Activated CD8-positive, alpha-beta memory T cell treated with anti-CD3 and anti-CD28 coated beads, Interleukin-2, amount 50 U/mL, for 24 hours (primary cell): ENCODE measurements at regions not wholly inside any gene's neighbourhood (a gene's known extent, or its start where the extent isn't known, plus 50 kb on each side); places are given as distances from the start of the nearest gene placed in this dataset.

ENCODE experiments used
- DNase-seq: peaks from one replicate; pipeline ENCODE4 v3.0.0-alpha.2; 2020; ENCODE audit errors: extremely low read depth

DNA sequence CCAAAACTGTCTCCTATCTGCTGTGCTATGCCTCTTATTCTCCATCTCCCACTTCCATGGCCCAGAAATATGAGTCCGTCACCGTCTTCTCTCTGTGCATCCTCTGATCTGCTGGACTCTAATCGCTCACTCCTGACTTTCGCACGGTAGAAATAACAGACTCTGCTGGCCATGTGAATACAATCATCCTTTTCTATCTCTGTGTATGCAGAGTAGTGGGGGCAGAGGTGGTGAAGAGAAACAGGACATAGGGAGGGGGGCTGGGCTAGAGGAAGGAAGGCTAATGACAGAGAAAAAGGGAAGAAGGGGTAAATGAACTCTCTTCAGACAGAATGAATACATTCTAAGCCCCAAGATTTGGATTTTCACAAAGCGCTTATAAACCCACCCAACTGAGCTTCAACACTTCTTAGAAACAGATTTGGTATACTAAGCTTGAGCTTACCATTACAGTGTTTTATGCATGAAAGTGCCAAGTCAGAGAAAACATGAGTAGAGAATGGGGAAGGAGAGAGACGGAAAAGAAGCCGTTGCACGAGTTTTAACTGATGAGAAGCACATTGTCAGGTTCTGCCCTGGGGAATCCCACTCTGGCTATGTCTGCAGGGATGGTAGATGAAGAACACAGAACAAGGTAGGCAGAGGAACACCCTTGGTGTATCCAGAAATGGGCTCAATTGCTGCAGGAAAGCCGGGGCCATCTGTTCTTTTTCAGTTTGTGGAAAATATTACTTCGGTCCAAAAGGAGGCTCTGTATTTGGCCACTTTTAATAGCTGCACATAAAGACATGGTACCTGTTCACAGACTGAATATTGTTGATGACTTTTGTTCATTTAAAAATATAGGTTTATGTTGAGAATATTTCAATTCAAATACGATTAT lies 324.7 kb downstream of the ETS1 start:
- DNase-seq = no peak

DNA sequence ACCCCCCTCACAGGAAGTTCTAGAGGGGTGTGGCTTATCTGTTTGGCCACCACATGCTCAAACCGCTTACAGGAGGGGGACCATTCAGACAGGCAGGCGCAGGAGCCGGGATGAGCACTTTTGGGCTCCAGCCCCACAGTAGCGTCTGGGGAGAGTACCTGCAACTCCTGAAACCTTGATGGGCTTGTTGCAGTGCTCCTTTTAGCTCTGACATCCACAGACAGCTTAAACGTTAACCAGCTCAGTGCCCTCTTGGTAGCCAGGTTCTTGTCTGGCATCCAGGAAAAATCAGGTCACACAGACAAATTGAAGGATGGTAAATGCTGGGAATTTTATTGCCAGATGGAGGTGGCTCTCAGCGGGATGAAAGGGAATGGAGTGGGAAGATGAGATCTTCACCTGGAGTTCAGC lies 326.3 kb downstream of the ETS1 start:
- DNase-seq = no peak

GRCh38 chr11:128260398-128260797 lies 327.0 kb downstream of the ETS1 start:
- no peak for DNase-seq

DNA sequence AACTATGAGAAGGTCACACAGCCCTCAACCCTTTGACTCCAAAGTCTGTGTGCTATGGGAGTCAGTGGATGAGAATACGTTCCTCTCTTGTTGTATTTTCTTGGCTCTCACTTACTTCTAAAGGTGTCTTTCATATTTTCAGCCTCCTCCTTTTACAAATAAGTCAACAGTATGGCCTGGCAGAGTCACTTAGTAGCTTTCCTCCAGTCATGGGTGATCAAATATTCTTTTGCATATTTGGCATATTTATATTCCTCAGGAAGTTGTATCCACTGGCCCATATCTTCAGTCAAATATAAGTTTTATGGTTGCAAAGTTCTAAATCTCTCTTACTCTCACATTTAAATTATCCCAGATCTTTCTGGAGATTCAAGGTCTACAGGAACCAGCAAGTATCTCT lies 327.5 kb downstream of the ETS1 start:
- no peak for DNase-seq

GRCh38 chr11:128254941-128255340 lies 332.4 kb downstream of the ETS1 start:
- no peak for DNase-seq

DNA sequence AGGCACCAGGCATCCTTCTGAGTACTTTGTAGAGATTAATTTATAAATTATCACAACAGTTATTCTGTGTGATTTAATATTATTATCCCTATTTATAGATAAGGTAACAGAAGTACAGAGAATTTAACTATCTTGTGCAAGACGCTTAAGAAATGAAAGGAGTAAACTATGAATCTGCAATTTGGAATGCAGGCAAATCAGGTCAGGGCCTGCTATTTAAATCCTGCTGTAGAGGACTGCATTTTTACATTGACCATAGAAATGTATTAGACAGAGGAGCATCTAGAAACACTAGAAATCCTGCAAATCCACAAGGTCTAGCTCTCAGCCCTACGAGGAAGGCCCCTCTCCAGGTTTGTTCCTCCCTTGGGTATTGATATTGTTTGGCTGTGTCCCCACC lies 336.2 kb downstream of the ETS1 start:
- no peak for DNase-seq

GRCh38 chr11:128250482-128250881 lies 336.9 kb downstream of the ETS1 start:
- DNase-seq = no peak

DNA sequence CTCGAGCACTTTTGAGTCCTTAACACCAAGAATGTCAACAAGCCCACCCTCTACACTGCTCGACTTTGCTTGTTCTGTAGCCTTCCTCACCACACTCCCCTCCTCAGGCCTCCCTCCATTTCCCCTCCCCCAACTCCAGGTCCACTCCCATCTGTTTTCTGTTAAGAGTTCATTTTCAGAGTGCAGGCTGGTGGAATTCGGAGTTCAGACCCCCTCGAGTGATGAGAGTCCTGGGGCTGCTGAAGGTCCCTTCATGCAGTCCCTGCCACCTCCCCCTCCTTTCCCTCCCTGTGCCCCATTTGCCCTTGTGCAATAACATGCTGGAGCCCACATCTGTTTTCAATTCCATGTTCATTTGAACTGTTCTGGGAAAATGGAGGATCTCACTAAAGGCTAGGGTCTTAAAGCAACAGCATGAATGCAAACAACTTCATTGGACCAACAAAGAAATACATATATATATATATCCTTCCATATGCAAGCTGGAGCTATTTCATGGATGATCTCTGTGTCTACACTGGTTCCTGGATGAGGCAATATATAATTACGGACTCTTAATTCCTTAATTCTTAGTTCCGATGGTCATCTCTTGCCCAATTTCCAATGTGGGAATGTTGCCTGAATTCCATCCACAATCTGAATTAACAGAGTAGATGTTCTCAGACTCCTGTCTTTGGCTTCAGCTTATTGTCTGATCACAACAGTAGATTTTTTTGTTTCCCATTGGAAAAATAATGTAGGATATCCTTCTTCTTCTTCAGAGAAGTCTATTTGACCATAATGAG lies 340.4 kb downstream of the ETS1 start:
- no peak for DNase-seq

DNA sequence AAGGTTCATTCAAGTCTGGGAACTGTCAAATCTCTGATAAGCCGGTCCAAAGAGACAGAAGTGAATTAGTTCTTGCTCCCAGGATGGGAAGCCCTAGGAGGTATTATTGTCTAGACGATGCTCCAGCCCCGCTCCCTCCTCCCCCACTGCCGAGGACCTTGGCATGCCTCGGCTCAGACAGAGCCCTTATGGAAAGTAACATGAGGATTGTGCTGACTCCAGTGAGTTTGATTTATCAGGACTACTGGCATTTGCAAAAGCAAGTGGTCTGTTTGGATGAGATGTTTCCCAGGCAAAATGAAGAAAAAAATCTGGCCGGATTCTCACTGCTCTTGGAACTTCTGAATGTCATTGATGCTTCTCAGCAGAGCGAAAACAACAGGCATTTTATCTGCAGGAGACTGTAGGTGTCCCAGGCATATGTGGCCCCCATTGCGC lies 341.0 kb downstream of the ETS1 start:
- DNase-seq = no peak

GRCh38 chr11:128244871-128245270 lies 342.5 kb downstream of the ETS1 start:
- DNase-seq = no peak

GRCh38 chr11:128242451-128242850 lies 344.9 kb downstream of the ETS1 start:
- DNase-seq = no peak

GRCh38 chr11:128240546-128240945 lies 346.8 kb downstream of the ETS1 start:
- DNase-seq = no peak

DNA sequence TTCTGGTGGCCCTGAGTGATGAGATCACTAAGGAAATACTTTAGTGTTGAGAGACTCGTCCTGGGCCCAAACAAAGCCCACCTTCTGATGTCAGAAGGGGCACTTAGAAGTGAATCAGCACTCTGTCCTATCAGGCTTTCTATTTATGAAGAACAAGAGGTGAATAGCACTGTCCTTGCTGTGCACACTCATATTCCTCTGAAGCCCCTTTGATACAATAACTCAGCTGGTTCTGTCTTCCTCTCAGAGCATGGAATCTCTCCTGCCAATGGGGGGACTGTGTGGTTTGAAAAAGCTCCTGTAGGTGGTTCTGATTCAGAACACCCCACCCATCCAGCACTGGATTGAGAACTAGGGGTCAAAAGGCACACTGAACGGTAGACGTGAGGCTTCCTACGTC lies 348.1 kb downstream of the ETS1 start:
- DNase-seq = no peak

- no peak for DNase-seq
Observed at GRCh38 chr11:128238521-128239265, 348.7 kb downstream of the ETS1 start.

- DNase-seq = no peak
Observed at GRCh38 chr11:128236506-128237498, 350.6 kb downstream of the ETS1 start.

GRCh38 chr11:128235958-128236357 lies 351.4 kb downstream of the ETS1 start:
- DNase-seq = no peak

- no peak for DNase-seq
Observed at GRCh38 chr11:128235426-128235825, 351.9 kb downstream of the ETS1 start.

DNA sequence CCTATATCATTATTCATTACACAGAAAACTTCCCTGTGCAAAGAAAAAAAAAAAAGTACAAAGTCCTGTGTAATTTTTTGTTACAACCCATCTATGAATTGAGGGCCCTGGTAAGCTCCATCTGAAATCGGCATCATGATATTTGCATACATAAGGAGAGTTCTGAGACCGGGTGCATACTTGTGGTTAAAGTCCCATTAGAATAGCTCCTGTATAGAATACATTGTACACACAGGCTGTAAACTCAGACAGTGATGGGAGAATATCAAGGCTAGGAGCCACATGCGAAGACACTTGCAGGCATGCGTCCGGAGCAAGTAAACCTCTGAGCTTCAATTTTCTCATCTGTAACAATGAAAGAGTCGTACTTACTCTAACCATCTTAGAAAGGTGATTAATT lies 353.2 kb downstream of the ETS1 start:
- no peak for DNase-seq

- no peak for DNase-seq
Observed at GRCh38 chr11:128232588-128232987, 354.8 kb downstream of the ETS1 start.

- DNase-seq = no peak
Observed at GRCh38 chr11:128231845-128232410, 355.4 kb downstream of the ETS1 start.

GRCh38 chr11:128227466-128227865 lies 359.9 kb downstream of the ETS1 start:
- DNase-seq = no peak
